ENCODE measurements at regions not wholly inside any gene's neighbourhood (a gene's known extent, or its start where the extent isn't known, plus 50 kb on each side); places are given as distances from the start of the nearest gene placed in this dataset.

GRCh38 chr11:23944923-23945322 lies 551.9 kb upstream of the LUZP2 start:
- DNase-seq (ENCODE audit: low spot score in 2 of 2) = no peak
- intact Hi-C loops (cut with DNase I; ENCODE audit: low total_unique reads) = no loop called here
- TF ChIP-seq, protein P1, sequence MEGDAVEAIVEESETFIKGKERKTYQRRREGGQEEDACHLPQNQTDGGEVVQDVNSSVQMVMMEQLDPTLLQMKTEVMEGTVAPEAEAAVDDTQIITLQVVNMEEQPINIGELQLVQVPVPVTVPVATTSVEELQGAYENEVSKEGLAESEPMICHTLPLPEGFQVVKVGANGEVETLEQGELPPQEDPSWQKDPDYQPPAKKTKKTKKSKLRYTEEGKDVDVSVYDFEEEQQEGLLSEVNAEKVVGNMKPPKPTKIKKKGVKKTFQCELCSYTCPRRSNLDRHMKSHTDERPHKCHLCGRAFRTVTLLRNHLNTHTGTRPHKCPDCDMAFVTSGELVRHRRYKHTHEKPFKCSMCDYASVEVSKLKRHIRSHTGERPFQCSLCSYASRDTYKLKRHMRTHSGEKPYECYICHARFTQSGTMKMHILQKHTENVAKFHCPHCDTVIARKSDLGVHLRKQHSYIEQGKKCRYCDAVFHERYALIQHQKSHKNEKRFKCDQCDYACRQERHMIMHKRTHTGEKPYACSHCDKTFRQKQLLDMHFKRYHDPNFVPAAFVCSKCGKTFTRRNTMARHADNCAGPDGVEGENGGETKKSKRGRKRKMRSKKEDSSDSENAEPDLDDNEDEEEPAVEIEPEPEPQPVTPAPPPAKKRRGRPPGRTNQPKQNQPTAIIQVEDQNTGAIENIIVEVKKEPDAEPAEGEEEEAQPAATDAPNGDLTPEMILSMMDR (IDR thresholded peaks at IDR 0.05) = no peak
- WGBS, 2 donors = 60 to 64% methylated on average over 2 of the region's 2 CpGs
- no peak overlapping the region for H3K4me3 ChIP-seq (ENCODE audit: low read depth, poor library complexity, severe bottlenecking)

DNA sequence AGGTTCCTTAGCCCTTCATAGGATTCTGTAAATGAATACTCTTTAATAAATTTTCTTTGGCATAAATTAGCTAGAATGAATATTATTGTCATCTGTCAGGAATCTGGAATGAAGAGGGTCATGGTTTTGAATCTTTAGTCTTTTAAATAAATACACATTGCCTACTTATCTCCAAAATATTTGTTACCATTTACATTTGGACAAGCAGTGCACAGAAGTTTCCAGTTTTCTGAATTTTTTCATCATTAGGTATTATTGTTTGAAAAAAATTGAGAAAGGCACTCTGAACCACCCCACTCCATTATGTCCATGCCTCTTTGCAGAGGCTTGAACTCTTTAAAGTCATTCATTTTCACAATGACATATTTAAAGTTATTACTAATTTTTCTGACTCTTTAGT lies 549.0 kb upstream of the LUZP2 start:
- no peak for DNase-seq (ENCODE audit: low spot score in 2 of 2)

DNA sequence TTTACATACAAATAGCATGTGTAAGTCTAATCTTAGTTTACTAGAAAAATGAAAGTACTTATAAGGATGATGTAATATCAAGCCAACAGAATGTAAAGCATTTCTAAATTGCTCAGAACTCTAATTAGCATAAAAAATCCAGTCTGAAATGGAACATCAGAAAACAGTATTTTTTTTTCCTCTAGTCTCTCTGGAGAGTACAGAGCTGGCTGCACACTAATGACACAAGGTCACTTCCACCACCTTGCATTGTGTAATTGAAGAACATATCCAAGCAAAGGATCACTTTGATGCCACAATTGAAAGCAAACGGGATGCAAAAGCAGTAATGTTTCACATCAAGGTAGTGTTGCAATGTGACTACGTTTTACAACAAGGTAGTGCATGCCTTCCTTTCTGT lies 548.0 kb upstream of the LUZP2 start:
- TF ChIP-seq POLR2A (IDR thresholded peaks at IDR 0.05) = no peak
- TF ChIP-seq, protein P1 (IDR thresholded peaks at IDR 0.05) = no peak
- WGBS, 2 donors = 81 to 86% methylated on average over 2 of the region's 2 CpGs
- intact Hi-C loops (cut with DNase I; ENCODE audit: low total_unique reads) = no loop called here
- no peak overlapping the region for H3K4me3 ChIP-seq (ENCODE audit: low read depth, poor library complexity, severe bottlenecking)
- DNase-seq (ENCODE audit: low spot score in 2 of 2) = no peak

More for the DNA sequence above, 549.0 kb upstream of the LUZP2 start:
- H3K4me3 ChIP-seq (ENCODE audit: low read depth, poor library complexity, severe bottlenecking) = no peak overlapping the region
- intact Hi-C loops (cut with DNase I; ENCODE audit: low total_unique reads) = no loop called here
- no peak for TF ChIP-seq POLR2A (IDR thresholded peaks at IDR 0.05)
- TF ChIP-seq, protein P1 (IDR thresholded peaks at IDR 0.05) = no peak

- DNase-seq (ENCODE audit: low spot score in 2 of 2) = no peak
- 83 to 84% methylated on average over 2 of the region's 2 CpGs for WGBS, 2 donors
- TF ChIP-seq POLR2A (IDR thresholded peaks at IDR 0.05) = no peak
- TF ChIP-seq, protein P1 (IDR thresholded peaks at IDR 0.05) = no peak
- intact Hi-C loops (cut with DNase I; ENCODE audit: low total_unique reads) = no loop called here
- no peak overlapping the region for H3K4me3 ChIP-seq (ENCODE audit: low read depth, poor library complexity, severe bottlenecking)
Measured at GRCh38 chr11:23953951-23954710, 542.7 kb upstream of the LUZP2 start.

GRCh38 chr11:23954730-23955129 lies 542.1 kb upstream of the LUZP2 start:
- DNase-seq (ENCODE audit: low spot score in 2 of 2) = no peak
- 61 to 77% methylated on average over 3 of the region's 3 CpGs for WGBS, 2 donors
- intact Hi-C loops (cut with DNase I; ENCODE audit: low total_unique reads) = no loop called here
- H3K4me3 ChIP-seq (ENCODE audit: low read depth, poor library complexity, severe bottlenecking) = no peak overlapping the region
- TF ChIP-seq, protein P1 (IDR thresholded peaks at IDR 0.05) = no peak
- TF ChIP-seq POLR2A (IDR thresholded peaks at IDR 0.05) = no peak

- H3K4me3 ChIP-seq (ENCODE audit: low read depth, poor library complexity, severe bottlenecking) = no peak overlapping the region
- WGBS, 2 donors = 87 to 89% methylated on average over 3 of the region's 3 CpGs
- no peak for DNase-seq (ENCODE audit: low spot score in 2 of 2)
- intact Hi-C loops (cut with DNase I; ENCODE audit: low total_unique reads) = no loop called here
- TF ChIP-seq POLR2A (IDR thresholded peaks at IDR 0.05) = no peak
- TF ChIP-seq, protein P1 (IDR thresholded peaks at IDR 0.05) = no peak
Measured at GRCh38 chr11:23956586-23956985, 540.3 kb upstream of the LUZP2 start.
